Endothelial cell of hepatic sinusoid (primary cell): ENCODE measurements at regions not wholly inside any gene's neighbourhood (a gene's known extent, or its start where the extent isn't known, plus 50 kb on each side); places are given as distances from the start of the nearest gene placed in this dataset.

Experiments
- in situ Hi-C: cut with HindIII; loops from 2 replicates; pipeline ENCODE4 v1.10.0; 2017; ENCODE audit warnings: low sequenced_read_pairs

DNA sequence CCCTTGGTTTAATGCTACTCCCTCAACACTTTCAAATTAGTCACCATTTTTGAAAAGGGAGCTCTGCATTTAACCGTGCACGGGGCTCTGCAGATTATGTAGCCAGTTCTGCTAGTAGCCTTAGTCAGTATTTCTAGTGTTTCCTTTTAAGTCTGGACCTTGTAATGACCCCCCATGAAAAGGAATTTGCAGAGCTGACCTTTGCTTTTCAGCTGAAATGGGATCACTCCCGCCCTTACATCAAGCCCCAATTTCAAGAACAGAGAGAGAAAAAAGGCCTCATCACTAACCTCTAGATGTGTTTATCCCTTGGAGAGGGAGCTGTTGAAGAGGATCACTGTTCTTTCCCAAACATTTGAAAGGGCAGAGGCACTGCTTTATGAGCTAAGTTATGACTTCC lies 490.7 kb upstream of the BTBD3 start:
- in situ Hi-C loops, result no loop called here

DNA sequence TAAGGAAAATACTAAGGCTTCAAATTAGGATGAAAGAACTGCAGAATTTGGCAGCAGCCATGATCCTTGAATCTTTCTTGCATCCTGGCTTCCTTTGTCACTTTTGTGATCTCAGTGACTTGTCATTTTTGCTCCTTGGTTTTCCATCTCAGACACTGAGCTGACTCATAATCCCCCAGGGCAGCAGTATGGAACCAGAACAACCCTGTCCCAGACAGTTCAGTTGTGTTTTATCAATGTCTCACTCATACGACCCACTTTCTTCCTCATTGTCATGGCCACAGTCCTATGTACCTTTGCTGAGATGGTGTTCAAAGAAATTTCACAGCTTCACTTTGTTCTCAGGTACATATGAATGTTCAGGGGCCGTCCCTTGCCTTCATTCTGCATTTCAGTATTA lies 488.5 kb upstream of the BTBD3 start:
- in situ Hi-C loops, result no loop called here

DNA sequence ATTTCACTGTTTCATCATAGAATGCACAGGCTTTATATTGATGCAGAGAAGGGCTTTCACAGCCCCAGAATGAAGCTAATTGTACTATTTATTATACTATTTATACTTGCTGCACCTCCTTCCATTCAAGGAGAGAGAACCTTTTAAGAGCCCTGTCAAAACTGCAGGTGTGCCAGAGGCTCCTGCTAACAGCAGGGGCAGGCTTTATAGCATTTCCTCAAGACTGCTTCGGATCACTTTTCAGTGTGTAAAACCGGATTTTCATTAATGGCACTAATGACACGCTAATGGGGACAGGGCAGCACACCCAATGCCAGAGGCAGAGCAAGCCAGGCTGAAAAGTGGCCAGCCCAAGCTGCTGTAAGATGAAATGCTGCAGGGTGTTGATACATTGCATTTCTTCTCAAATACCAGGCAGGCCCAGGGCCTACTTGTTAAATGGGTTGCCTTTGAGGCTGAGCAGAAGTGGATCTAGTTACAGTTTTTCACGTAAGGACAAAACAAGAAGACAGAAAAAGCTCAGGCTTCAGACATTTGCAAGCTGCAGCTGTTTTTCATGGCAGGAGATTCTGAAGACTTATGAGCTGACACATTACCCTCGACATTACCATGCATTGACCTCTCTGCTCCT lies 487.7 kb upstream of the BTBD3 start:
- in situ Hi-C loops, result no loop called here

DNA sequence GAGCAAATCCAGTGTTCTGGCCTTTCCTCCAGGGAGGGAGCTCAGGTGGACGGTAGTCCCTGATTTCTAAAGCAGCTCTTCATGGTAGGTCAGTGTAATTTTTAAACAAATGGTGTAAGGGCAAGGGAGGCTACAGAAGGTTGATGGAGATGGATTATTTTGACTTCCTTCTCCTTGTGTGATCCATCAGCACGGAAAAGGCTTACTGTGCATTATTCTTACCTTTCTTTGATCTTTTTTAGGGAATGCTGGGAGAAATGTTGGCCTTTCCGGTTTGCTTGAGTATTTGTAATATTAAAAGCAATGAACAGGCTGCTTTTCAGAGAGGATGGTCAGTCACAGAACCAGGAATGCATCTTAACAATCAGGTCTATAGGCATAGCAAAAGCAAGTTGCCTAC lies 487.0 kb upstream of the BTBD3 start:
- in situ Hi-C loops, result no loop called here

DNA sequence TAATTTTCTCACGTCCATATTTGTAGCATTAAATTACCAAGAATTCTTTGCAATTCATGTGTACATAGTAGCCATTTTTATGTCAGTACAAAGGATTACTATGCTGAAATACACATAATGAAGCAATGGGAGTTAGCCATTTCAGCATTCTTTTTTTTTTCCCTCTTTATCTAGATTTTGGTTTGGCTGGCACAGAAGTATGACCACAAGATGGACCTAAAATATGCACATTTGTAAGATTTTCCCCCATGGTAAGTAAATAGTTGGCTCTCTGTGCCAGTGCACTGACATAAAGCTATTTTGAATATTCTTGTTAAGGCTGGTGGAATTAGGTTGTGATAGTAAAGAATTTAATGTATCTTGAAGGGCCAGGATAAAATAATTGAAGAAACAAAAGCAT lies 486.1 kb upstream of the BTBD3 start:
- in situ Hi-C loops, result no loop called here

DNA sequence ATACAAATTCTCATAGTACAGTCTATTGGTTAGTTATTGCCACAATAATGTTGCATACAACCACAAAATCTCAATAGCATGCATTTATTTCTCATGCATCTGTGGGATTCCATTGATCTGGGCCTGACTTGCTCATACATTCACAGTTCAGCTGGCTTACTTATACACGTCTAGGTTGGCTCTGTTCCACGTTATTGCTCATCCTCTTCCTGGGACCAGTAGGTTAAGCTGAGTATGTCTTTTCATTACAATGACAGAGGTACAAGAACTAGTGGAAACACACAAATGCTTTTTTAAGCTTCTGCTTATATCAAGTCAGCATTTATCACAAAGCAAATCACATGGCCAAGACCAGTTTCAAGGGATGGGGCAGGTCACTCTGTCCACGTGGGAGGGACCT lies 485.3 kb upstream of the BTBD3 start:
- in situ Hi-C loops, result no loop called here

DNA sequence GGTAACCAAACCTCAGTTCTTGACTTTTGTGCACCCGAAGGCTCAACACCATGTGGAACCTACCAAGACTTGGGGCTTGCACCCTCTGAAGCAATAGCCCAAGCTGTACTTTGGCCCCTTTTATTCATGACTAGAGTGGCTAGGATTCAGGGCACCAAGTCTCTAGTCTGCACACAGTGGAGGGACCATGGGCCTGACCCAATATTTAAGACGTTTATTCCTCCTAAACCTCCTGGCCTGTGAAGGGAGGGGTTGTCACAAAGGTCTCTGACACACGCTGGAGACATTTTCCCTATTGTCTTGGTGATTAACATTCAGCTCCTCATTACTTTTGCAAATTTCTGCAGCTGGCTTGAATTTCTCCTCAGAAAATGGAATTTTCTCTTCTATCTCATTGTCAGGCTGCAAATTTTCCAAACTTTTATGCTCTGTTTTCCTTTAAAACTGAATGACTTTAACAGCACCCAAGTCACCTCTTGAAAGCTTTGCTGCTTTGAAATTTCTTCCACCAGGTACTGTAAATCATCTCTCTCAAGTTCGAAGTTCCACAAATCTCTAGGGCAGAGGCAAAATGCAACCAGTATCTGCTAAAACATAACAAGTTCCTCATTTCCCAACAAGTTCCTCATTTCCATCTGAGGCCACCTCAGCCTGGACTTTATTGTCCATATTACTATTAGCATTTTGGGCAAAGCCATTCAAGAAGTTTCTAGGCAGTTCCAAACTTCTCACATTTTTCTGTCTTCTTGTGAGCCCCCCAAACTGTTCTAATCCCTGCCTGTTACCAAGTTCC lies 481.4 kb upstream of the BTBD3 start:
- in situ Hi-C loops, result no loop called here

DNA sequence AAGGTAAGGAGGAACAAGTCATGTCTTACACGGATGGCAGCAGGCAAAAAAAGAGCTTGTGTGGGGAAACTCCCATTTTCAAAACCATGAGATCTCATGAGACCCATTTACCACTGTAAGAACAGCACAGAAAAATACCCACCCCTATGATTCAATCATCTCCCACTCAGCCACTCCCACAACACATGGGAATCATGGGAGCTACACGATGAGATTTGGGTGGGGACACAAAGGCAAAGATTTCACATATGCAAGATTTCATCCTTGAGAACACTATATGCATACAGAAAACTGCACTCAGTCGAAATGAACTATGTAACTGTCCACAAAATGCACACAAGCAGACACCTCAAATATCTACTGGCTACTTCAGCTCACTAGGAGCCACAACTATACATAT lies 480.6 kb upstream of the BTBD3 start:
- in situ Hi-C loops, result no loop called here

DNA sequence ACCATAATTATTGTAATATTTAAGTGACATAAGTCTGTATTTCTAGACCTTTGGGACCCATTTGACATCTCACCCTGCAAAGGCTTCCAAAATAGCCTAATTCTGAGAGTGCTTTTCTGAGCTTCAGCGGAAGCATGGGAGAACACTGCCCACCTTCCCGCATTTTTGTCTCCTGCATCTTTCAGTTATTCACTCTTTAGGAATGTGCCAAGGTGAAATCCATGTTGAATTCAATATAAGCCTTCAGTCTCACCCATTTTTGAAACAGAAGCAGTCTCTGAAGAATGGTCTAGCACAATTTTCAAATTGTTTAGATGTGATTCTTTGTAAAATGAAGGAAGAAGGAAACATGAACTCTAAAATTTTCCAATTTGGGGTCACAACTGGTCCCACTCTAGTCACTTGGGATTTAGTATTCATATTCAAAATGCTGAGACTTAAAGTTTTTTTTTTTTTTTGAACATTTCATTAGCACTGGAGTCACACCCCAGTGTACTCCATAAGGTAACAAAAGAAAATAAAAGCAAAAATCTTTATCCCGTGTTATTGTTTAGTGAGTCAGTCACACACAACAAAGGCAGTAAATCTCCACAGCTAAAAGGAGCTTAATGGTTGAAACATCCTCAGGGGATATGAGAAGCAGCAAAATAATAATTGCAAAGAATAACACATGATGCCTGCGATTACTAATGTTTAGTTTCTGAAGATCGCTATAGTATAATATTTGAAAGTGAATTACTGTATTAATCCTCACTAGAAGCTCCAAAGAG lies 479.9 kb upstream of the BTBD3 start:
- in situ Hi-C loops, result no loop called here

DNA sequence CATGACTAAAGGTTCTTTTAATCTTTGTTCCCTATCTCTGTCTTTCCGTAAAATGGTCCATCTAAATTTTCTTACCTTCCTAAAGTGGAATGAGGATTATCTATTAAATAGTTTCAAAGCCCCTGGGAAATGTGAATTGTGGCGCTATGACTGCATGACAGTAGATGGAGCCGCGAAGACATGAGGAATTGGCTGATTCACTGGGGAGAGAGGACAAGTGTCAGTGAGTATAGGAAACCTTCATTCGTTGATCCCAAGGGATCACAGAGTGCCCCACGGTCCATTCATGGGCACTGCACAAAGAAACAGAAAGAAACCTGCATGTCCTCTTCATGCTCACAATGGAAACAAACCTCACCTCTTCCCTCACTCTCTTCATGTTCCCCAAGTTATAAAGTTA lies 479.3 kb upstream of the BTBD3 start:
- in situ Hi-C loops, result no loop called here

DNA sequence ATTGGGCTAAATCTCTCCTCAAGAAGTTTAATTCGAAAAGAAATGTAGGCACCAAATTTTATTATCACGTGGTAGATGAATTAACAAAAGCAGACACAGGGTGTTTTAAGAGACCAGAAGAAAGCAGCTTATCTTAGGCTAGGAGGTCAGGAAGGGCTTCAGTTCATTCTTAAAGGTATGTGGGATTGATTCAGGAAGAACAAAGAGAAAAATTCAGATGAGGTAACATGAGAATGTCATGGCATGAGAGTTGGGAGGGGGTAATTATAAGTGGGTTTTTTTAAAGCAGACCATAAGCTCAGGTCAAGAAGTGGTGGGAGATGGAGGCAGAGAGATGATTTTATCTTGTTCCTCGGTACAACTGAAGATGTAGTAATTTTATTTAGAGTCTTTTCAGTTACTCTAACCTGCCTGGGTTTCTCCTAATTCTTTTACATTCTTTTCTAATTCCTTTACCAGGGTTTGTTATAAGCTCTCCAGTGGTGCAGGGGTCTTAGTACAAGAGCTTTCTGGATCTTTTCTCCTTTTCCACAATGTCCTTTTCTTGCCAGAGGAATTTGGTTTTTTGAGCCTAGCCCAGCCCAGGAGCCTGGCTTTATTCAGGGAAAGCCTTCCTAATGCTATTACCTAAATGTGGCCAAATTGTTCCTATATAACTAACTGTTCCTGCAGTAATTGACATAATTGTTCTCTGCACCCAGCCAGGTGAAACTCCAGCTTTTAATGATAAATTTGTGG lies 474.1 kb upstream of the BTBD3 start:
- in situ Hi-C loops, result no loop called here

DNA sequence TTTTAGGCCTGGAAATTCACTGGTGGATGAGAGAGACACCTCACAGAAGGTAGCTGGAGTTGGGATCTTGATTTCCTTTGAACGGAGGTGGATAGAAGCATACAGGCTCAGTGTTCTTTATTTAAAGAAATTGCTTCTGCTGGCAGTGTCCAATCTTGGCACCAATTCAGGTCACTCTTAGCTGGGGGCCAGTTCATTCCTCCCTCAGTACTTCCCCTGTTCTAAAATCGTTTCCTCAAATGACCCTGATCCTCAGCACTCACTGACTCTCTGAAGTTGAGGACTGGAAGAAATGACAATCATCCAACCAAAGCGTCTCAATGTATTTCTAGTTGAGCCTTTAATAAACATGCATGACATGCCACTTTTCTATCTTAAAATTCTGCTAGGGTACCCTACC lies 472.5 kb upstream of the BTBD3 start:
- in situ Hi-C loops, result no loop called here

DNA sequence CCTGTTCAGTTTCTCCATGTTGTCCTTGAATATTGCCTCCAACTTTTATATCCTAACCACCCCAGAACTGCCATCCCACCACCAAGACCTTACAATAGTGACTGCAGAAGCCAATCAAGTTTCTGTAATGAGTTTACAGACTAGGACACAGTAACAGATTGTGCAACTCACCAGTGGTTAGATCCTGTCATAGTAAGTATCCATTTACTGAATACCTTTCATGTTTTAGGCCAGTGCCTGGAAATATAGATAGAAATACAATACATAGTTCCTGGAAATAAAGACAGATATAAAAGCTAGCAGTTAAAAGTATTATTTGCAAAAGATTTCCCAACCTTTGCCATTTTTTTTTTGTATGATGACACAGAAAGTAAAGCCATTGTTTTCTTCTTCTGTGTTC lies 471.8 kb upstream of the BTBD3 start:
- in situ Hi-C loops, result no loop called here

DNA sequence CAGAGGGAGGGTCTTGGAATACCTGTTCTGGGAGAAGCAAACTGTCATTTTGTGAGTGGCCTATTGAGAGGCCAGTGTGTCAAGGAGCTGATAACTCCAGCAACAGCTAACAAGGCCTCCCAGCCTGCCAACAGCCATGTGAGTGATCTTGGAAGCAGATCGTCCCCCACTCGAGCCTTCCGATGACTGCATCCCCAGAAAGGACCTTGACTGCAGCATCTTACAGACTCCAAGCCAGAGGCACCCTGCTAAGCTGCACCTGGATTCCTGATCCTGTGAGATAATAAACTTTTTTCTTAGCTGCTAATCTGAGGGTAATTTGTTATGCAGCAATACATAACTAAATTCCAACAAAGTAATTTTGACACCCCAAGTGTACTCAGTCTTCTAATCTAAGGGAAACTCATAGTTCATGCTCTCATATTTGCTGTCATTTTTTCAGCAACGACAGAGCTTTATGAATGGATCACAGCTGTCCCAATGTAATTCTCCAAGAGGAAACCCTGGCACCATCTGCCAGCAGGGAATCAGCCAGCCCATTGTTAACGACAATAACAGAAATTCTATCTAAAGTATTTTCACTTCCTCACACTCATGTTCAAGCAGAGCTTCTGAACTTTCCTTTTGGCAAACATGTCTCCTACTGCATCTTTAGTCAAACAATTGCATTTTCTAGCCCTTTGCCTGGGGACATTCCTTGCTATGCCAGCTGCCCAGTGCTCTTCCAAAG lies 470.2 kb upstream of the BTBD3 start:
- in situ Hi-C loops, result no loop called here

DNA sequence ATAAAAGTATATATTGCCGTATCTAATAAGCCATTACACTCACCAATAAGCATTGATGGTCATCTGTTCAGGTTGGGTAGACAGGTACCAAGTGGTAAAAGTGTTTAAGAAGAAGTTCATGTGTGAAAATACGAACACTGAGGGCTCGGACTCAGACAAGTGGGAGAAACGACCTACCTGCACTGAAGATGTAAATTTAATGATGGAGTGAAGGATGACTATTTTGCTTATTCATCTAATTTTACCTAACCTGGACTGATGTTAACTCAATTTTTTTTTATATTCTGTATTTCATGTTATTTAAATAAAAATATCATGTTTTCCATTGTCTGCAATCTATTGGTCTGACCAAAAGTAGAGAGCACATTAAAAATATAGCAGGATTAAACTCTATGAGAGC lies 469.1 kb upstream of the BTBD3 start:
- in situ Hi-C loops, result no loop called here

DNA sequence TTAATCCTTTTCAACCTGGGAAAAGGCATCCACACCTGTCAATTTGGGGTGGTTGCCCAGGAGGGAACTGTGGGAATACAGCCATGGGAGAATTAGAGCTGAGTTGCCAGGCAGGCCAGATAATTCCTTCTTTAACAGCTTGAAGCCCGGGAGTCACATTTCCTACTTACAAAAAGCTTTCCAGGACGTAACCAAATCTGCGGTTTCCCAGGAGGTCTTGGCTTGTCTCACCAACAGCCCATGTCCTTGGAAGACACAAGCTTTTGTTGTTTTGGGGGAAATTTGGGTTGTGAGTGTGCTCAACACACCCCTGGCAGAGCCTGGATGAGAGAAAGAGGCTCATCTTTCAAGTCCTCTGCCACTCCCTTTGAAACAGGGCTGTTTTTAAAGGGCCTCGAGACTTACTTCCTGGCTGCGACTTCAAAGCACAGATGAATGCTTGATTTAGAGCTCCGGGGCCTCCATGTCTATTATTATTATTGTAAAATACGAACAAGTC lies 465.9 kb upstream of the BTBD3 start:
- in situ Hi-C loops, result no loop called here

DNA sequence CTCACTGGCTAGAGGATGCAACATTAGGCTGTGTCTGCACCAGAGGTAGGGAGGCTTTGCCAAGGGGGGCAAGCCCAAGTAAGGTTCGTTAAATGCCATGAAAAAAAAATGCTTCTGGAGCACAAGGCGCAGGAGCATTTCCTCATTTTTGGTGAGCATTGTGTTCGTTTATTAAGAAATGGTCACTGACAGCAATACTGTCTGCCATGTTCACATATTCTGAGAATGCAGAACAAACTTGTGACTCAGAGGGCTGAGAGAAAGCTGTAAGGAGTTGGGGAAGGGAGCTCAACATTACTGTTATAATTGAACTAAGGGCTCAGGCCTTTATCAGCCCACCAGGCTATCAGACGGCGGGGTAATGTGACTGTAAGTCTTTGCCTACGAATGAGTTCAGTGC lies 465.4 kb upstream of the BTBD3 start:
- in situ Hi-C loops, result no loop called here

DNA sequence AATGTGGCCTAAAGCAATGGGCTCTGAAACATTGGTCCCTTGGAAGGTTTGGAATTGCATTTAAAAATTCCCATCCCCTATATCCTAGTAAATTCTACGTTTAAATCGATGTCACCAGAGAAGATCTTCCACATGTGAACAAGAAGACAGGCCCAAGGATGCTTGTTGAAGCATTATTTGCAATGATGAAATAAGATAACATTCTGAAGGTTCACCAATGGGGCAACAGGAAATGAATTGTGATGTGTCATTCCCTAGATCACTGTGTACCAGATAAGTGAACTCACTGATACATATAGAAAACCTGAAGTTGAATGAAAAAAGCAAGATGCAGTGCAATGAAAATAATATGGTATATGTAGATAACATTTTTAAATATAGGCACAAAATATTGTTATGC lies 464.3 kb upstream of the BTBD3 start:
- in situ Hi-C loops, result no loop called here

DNA sequence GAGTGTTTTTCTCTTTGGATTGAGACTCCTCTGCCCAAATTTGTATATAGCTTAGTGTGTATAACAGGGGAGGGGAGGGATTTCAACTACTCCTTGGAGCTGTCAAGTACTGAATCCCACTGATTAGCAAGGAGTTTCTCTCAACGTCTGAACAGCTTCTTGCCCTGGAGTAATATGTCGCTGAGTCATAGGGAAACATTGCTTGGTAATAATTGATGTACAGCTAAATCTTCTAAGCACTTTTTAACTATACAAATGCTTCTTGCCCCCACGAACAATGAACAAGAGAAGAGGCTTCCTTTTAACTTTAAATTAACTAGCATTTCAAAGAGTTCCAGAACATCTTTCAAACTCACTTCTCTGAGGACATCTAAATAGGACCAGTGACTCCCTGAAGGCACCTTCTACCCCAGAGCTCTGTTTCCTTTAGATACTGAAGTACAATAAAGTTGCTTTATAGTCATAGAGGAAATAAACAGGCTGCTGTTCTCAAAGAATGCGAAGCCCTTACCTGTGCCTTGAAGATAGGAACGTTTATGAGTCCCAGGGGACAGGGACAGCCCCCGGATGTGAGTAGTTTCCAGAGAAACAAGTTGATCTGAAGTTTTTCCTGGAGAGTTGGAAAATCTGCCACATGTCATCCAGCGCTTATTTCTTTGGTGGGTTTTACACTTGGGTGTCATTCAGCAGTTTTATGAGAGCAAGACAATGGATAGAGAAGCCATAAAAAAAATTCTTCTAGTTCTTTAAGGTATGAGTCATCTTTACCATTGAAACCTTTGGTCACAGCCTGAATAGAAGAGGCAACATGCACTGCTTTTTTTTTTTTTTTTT lies 462.5 kb upstream of the BTBD3 start:
- in situ Hi-C loops, result no loop called here

DNA sequence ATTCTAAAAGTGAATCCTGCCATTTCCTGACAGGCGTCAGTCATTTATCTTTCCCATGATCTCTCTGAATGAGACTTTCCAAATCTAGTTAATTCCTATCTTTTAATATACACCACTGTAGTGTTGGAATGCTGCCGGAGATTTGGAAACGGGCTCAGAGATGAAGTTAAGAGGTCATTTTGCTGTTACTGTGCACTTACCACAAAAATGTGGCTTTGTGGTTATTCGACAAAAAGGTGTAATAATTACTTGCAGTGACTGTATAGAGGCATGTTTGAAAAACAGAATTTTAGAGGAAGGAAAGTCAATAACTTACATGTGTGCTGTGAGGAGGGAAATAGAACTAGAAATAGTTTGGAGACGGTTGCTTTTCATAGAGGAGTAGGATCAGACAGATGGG lies 460.2 kb upstream of the BTBD3 start:
- in situ Hi-C loops, result no loop called here
